A549 (cell line): ENCODE measurements at regions not wholly inside any gene's neighbourhood (a gene's known extent, or its start where the extent isn't known, plus 50 kb on each side); places are given as distances from the start of the nearest gene placed in this dataset.

Source experiments
- ATAC-seq, 2 experiments: fragments of 200-7000 bp in 1 of 2; fragments of >200 bp in 1 of 2; cut with Nextera tagmentation in 1 of 2; cut with Tn5 transposase in 1 of 2; 3 replicates each; pipeline versions ENCODE4 v1.8.0 to v1.9.1; 2018 to 2020; ENCODE audit warnings: mild to moderate bottlenecking in 1 of 2, moderate library complexity in 1 of 2
- CTCF ChIA-PET: fragments of 300-600 bp; sonication (Branson Sonifier 250); formaldehyde crosslinking; extraction: SDS; loops from one replicate; lab custom pipeline; 2021; ENCODE audit warnings: antibody characterized with exemption, inconsistent platforms; lab: Yijun Ruan, JAX
- POLR2A ChIA-PET: fragments of 350-600 bp; formaldehyde crosslinking; extraction: SDS; loops from one replicate; lab custom pipeline; 2021; ENCODE audit warnings: antibody characterized with exemption, inconsistent platforms; lab: Yijun Ruan, JAX
- DNase-seq, 2 experiments: peaks; one replicate each; pipeline versions ENCODE4 v3.0.0 to v3.0.0-alpha.2; 2011 to 2016; ENCODE audit warnings: low read depth in 1 of 2, low spot score in 1 of 2
- FAIRE-seq: peaks from 2 replicates; lab custom pipeline; 2011; peaks lifted over from hg19 to GRCh38; lab: Jason Lieb, UNC
- H3K27ac ChIP-seq, 2 experiments: fragments of >200 bp; sonication (Bioruptor Twin); formaldehyde crosslinking; 3 replicates each; pipeline ENCODE4 v1.5.1; 2016 to 2017
- H3K4me1 ChIP-seq: fragments of >200 bp; sonication (Bioruptor Twin); formaldehyde crosslinking; 3 replicates; pipeline ENCODE4 v1.6.1; 2016
- H3K4me2 ChIP-seq: fragments of >200 bp; sonication (Bioruptor Twin); formaldehyde crosslinking; 3 replicates; pipeline ENCODE4 v1.6.1; 2016
- H3K4me3 ChIP-seq: fragments of >200 bp; sonication (Bioruptor Twin); formaldehyde crosslinking; 3 replicates; pipeline ENCODE4 v1.5.1; 2016
- H3K9me3 ChIP-seq: fragments of >200 bp; sonication (Bioruptor Twin); formaldehyde crosslinking; 3 replicates; pipeline ENCODE4 v1.6.1; 2016
- CEBPB ChIP-seq, 2 experiments: fragments of >200 bp in 1 of 2; sonication (Bioruptor Twin) in 1 of 2; formaldehyde crosslinking in 1 of 2; IDR thresholded peaks; 2 replicates each; pipeline ENCODE4 v1.6.1; 2012 to 2016
- CHD4 ChIP-seq: fragments of 200-600 bp; sonication (generic); IDR thresholded peaks from 2 replicates; pipeline ENCODE4 v1.6.1; 2016; ENCODE audit warnings: antibody characterized with exemption, mild to moderate bottlenecking, borderline replicate concordance
- EHMT2 ChIP-seq: fragments of 200-600 bp; sonication (generic); IDR thresholded peaks from 2 replicates; pipeline ENCODE4 v1.6.1; 2016; ENCODE audit warnings: antibody characterized with exemption, low read depth, mild to moderate bottlenecking, moderate library complexity
- GATA3 ChIP-seq: IDR thresholded peaks from 2 replicates; pipeline ENCODE4 v1.6.1; 2012; ENCODE audit warnings: borderline replicate concordance
- HEYL ChIP-seq: fragments of 250-450 bp; sonication (Bioruptor Pico); IDR thresholded peaks from 2 replicates; pipeline ENCODE4 v1.8.0; 2021; ENCODE audit warnings: mild to moderate bottlenecking, moderate library complexity
- HOXA7 ChIP-seq: fragments of 250-450 bp; sonication (Bioruptor Pico); IDR thresholded peaks from 2 replicates; pipeline ENCODE4 v1.5.0; 2020; ENCODE audit warnings: mild to moderate bottlenecking, moderate library complexity
- HOXB13 ChIP-seq: fragments of 250-450 bp; sonication (Bioruptor Pico); IDR thresholded peaks from 2 replicates; pipeline ENCODE4 v1.5.0; 2020; ENCODE audit warnings: low read depth, mild to moderate bottlenecking, moderate library complexity
- JUNB ChIP-seq: fragments of >200 bp; sonication (Bioruptor Twin); formaldehyde crosslinking; IDR thresholded peaks from 2 replicates; pipeline ENCODE4 v1.6.1; 2016
- KDM1A ChIP-seq: fragments of 200-600 bp; sonication (generic); IDR thresholded peaks from 2 replicates; pipeline ENCODE4 v1.6.1; 2016; ENCODE audit warnings: low read depth, mild to moderate bottlenecking
- MYC ChIP-seq: IDR thresholded peaks from 2 replicates; pipeline ENCODE4 v1.6.1; 2012; ENCODE audit warnings: mild to moderate bottlenecking, inconsistent platforms, low read length, improper control_type of control experiment, borderline replicate concordance
- NFE2L2 ChIP-seq: fragments of 150-350 bp; conservative IDR thresholded peaks from 2 replicates; pipeline ENCODE4 v1.6.1; 2014; ENCODE audit warnings: low read length
- NR3C1 ChIP-seq: fragments of >200 bp; sonication (Bioruptor Twin); formaldehyde crosslinking; IDR thresholded peaks from 3 replicates; pipeline ENCODE4 v1.6.1; 2017
- PHF8 ChIP-seq: fragments of 200-600 bp; sonication (generic); IDR thresholded peaks from 2 replicates; pipeline ENCODE4 v1.6.1; 2016; ENCODE audit warnings: low read depth, mild to moderate bottlenecking, antibody characterized with exemption, moderate library complexity, borderline replicate concordance
- POLR2AphosphoS2 ChIP-seq: conservative IDR thresholded peaks from 2 replicates; pipeline ENCODE4 v1.6.1; 2012; ENCODE audit warnings: low read length, improper control_type of control experiment, inconsistent platforms
- RAD21 ChIP-seq, 2 experiments: fragments of >200 bp in 1 of 2; sonication (Bioruptor Twin) in 1 of 2; formaldehyde crosslinking in 1 of 2; IDR thresholded peaks in 1 of 2; conservative IDR thresholded peaks in 1 of 2; 2 replicates in 1 of 2; 3 replicates in 1 of 2; pipeline ENCODE4 v1.6.1; 2012 to 2018; ENCODE audit warnings: inconsistent platforms in 1 of 2
- RARB ChIP-seq: fragments of 250-450 bp; sonication (Bioruptor Pico); IDR thresholded peaks from 2 replicates; pipeline ENCODE4 v1.8.0; 2021; ENCODE audit warnings: mild to moderate bottlenecking, moderate library complexity
- RCOR1 ChIP-seq: fragments of 150-350 bp; IDR thresholded peaks from 2 replicates; pipeline ENCODE4 v1.6.1; 2014; ENCODE audit warnings: antibody characterized with exemption, low read length, low read depth
- RNF2 ChIP-seq: fragments of 200-600 bp; sonication (generic); IDR thresholded peaks from 2 replicates; pipeline ENCODE4 v1.6.1; 2016; ENCODE audit warnings: low read depth, mild to moderate bottlenecking, antibody characterized with exemption, moderate library complexity, borderline replicate concordance
- SREBF2 ChIP-seq: fragments of 450-650 bp; IDR thresholded peaks from 2 replicates; pipeline ENCODE4 v1.6.1; 2014; ENCODE audit warnings: mild to moderate bottlenecking, moderate library complexity
- ZNF302 ChIP-seq: fragments of 250-450 bp; sonication (Bioruptor Pico); IDR thresholded peaks from 2 replicates; pipeline ENCODE4 v1.9.0; 2021; ENCODE audit warnings: inconsistent platforms, mild to moderate bottlenecking, moderate library complexity
- WGBS: methylation state at CpG from one replicate; pipeline ENCODE4 v1.1.6; 2017; ENCODE audit errors: missing lambda C conversion rate; 5-methylcytosine and 5-hydroxymethylcytosine counted together
- TF ChIP-seq, protein P1 (sequence below): fragments of 450-650 bp; IDR thresholded peaks from 2 replicates; pipeline ENCODE4 v1.6.1; 2014; ENCODE audit warnings: antibody characterized with exemption
- TF ChIP-seq, protein P2 (sequence below): IDR thresholded peaks from 2 replicates; pipeline ENCODE4 v1.6.1; 2012
- TF ChIP-seq, protein P3 (sequence below): fragments of >200 bp; sonication (Bioruptor Twin); formaldehyde crosslinking; IDR thresholded peaks from 3 replicates; pipeline ENCODE4 v1.5.1; 2016

DNA sequence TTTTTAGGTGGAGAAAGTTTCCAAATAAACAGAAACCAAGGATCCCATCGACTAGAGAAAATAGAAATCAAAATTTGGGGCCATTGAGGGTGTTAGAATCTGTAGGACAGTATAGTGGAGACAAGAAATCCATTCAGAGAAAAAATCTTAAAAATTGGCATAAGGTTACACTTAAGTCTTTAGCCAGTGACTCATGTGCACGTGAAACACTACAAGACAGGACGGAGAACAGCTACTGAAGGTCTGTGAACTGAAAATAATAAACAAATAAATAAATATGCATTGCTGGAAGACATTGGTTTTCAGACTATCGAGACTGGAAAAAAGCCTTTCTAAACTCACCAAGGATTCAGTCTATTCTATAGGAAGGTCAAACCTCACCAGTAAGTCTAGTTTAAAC is 1955.5 kb downstream of the MAT2B start (continued):
- TF ChIP-seq NR3C1 (no peak), HEYL (CRISPR knock-in tag) (no peak), JUNB (no peak), NFE2L2 (no peak), KDM1A (no peak)

DNA sequence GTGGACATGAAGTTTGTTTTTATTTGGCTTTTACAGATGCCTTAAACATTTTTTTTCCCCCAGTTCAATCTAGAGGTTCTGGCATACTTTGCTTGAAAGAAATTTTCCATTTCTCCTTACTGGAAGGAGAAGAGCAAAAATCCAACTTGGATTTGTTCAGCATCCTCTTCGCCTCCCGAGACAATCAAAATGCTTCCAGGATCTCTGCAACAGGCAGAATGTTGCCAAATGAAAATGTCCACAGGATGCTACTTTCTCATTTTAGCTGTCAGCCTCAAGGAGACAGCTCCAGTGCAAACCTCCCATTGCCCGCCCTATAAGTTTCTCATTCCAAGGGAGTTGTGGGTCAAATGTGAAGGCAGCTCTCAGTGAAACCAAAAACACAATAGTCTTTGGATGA is 1972.1 kb downstream of the MAT2B start:
- H3K27ac ChIP-seq = no peak overlapping the region
- 5% methylated on average over 3 of the region's 3 CpGs for WGBS
- no peak for DNase-seq
- TF ChIP-seq, protein P1, sequence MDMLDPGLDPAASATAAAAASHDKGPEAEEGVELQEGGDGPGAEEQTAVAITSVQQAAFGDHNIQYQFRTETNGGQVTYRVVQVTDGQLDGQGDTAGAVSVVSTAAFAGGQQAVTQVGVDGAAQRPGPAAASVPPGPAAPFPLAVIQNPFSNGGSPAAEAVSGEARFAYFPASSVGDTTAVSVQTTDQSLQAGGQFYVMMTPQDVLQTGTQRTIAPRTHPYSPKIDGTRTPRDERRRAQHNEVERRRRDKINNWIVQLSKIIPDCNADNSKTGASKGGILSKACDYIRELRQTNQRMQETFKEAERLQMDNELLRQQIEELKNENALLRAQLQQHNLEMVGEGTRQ = no peak
- TF ChIP-seq RARB (CRISPR knock-in tag) = no peak
- TF ChIP-seq HOXB13 (CRISPR knock-in tag) = no peak
- no peak for TF ChIP-seq EHMT2
- no peak for TF ChIP-seq ZNF302 (CRISPR knock-in tag)
- TF ChIP-seq NR3C1 = no peak
- no peak for TF ChIP-seq RNF2
- no peak for TF ChIP-seq GATA3
- TF ChIP-seq CEBPB (IDR thresholded peaks at IDR 0.05) = no peak
- no peak for TF ChIP-seq PHF8
- TF ChIP-seq MYC = no peak
- TF ChIP-seq RCOR1 = no peak
- TF ChIP-seq POLR2AphosphoS2 = no peak
- FAIRE-seq = no peak
- H3K4me1 ChIP-seq = no peaks in the 10 kb centered on the region
- ChIA-PET CTCF (no interaction called here), POLR2A (no interaction called here)
- no peak overlapping the region for H3K4me3 ChIP-seq
- no peak overlapping the region for H3K4me2 ChIP-seq
- ATAC-seq = no peak
- no peaks in the 10 kb centered on the region for H3K9me3 ChIP-seq

DNA sequence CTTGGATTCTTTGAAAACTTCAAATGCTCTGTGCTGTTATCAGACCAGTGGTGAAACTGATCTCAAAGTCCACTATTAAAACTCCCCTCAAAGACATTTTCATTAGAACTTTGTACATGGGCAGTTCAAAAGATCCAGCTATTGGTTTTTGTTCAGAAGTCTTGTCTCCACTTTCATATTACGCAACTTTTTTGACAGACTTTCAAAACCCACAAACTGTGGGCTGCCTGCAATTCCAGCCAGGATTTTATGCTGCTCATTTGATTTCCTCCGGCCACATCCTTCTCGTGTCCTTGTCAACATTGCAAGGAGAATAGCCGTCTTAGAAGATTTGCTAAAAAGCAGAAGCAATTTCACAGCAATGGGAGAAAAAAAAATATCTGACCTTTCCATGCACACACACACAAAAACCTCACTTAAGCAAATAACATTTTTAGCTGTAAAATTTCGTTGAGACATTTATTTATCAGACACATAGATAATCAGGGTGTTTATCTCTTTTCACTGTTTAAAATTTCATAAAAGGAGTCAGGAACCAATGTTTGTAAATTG is 1990.5 kb downstream of the MAT2B start:
- WGBS = 25% methylated on average over 5 of the region's 5 CpGs
- Histone ChIP-seq H3K4me1 (no peaks in the 10 kb centered on the region), H3K9me3 (no peaks in the 10 kb centered on the region), H3K4me3 (no peak overlapping the region), H3K27ac (no peak overlapping the region), H3K4me2 (no peak overlapping the region)
- POLR2A ChIA-PET = no interaction called here
- no peak for FAIRE-seq
- no peak for ATAC-seq
- CTCF ChIA-PET = no interaction called here
- no peak for DNase-seq
- TF ChIP-seq JUNB (no peak), GATA3 (no peak), EHMT2 (no peak), RARB (CRISPR knock-in tag) (no peak), SREBF2 (no peak), HOXA7 (no peak)
- TF ChIP-seq, protein P2, sequence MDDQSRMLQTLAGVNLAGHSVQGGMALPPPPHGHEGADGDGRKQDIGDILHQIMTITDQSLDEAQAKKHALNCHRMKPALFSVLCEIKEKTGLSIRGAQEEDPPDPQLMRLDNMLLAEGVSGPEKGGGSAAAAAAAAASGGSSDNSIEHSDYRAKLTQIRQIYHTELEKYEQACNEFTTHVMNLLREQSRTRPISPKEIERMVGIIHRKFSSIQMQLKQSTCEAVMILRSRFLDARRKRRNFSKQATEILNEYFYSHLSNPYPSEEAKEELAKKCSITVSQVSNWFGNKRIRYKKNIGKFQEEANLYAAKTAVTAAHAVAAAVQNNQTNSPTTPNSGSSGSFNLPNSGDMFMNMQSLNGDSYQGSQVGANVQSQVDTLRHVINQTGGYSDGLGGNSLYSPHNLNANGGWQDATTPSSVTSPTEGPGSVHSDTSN = no peak

DNA sequence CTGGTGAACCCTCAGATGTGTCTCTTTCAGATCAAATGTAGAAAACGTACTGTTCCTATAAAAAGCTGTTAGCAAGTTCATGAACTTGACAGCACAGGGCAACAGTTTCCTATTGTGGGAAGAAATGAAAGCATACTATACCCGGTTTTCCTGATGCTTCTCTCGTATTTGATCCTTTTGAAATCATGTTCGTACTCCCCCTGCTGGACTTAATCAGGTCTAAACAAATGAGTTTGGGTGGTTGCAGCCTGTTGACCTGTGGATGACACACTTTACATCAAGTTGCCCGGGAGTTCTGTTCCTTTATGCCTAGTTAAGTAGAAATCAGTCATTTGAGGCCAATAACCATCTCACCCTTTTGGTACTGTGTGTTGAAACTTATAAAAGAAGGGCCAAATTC is 1992.3 kb downstream of the MAT2B start:
- ChIA-PET CTCF (interaction anchor here (0.6 kb wide), 1 partner anchor 1255 kb away, joined by 3 read pairs; no protein-coding TSS in a partner anchor), POLR2A (no interaction called here)
- DNase-seq (peak; percentile 2 to 64), FAIRE-seq (no peak), ATAC-seq (peak; percentile 39 to 75; a peak in 3 of 6 replicates)
- Histone ChIP-seq H3K4me1 (no peaks in the 10 kb centered on the region), H3K9me3 (no peaks in the 10 kb centered on the region), H3K4me3 (no peak overlapping the region), H3K4me2 (0 out of 3 replicates have a peak overlapping the region, but pooled peaks have one; percentile 25), H3K27ac (no peak overlapping the region)
- under 1% methylated on average over 5 of the region's 5 CpGs for WGBS
- TF ChIP-seq RAD21 (conservative IDR thresholded peaks at IDR 0.05 in 1 of 2, IDR thresholded peaks at IDR 0.05 in 1 of 2) (0 out of 5 replicates have a peak, but pooled peaks of 1 of the 2 experiments have one; percentile 6), CHD4 (no peak)
- TF ChIP-seq, protein P3, sequence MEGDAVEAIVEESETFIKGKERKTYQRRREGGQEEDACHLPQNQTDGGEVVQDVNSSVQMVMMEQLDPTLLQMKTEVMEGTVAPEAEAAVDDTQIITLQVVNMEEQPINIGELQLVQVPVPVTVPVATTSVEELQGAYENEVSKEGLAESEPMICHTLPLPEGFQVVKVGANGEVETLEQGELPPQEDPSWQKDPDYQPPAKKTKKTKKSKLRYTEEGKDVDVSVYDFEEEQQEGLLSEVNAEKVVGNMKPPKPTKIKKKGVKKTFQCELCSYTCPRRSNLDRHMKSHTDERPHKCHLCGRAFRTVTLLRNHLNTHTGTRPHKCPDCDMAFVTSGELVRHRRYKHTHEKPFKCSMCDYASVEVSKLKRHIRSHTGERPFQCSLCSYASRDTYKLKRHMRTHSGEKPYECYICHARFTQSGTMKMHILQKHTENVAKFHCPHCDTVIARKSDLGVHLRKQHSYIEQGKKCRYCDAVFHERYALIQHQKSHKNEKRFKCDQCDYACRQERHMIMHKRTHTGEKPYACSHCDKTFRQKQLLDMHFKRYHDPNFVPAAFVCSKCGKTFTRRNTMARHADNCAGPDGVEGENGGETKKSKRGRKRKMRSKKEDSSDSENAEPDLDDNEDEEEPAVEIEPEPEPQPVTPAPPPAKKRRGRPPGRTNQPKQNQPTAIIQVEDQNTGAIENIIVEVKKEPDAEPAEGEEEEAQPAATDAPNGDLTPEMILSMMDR = peak; percentile 27; the same call in 1 of the 3 replicates
